COLO829 (cell line): ENCODE measurements at regions not wholly inside any gene's neighbourhood (a gene's known extent, or its start where the extent isn't known, plus 50 kb on each side); places are given as distances from the start of the nearest gene placed in this dataset.

Source experiments
- DNase-seq: peaks from one replicate; pipeline ENCODE4 v3.0.0; 2012; ENCODE audit warnings: low spot score

GRCh38 chr22:34159491-34159890 lies 239.2 kb upstream of the LARGE1 start:
- no peak for DNase-seq

GRCh38 chr22:34160141-34160783 lies 240.0 kb upstream of the LARGE1 start:
- DNase-seq = no peak

- no peak for DNase-seq
These were observed 241.3 kb upstream of the LARGE1 start for GRCh38 chr22:34161431-34162123.

DNA sequence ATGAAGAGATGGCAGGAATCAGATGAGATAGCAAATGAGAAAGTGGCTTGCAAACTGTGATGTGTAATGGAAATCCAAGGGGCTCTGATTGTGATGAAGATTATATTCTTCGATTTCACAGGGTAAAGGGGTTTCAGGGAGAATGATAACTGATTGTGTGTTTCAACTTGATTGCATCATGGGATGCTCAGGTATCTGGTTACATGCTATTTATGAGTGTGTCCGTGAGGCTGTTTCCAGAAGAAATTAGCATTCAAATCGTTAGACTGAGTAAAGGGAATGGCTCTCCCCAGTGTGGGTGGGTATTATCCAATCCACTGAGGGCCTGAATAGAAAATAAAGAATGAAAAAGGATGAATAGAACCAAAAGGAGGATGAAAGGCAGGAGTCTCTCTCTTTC lies 278.7 kb upstream of the LARGE1 start:
- DNase-seq = no peak

DNA sequence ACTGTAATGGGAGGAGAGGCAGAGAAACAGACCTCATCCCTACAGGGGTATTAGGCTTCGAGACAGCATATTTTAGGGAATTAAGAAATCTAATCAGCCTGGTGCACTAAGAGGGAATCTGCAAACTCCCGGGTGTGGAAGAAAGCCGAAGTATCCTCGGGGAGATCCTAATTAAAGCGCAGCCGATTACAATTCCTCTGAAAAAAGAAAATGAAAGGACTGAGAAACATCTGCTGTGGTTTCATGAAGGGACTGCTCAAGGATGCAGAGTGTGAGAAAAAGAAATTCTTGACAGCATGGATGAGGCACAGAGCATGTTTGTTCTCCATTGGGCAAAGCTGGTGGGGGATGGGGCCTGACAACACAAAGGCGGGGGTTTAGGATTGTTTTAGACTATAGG lies 290.0 kb upstream of the LARGE1 start:
- no peak for DNase-seq

DNA sequence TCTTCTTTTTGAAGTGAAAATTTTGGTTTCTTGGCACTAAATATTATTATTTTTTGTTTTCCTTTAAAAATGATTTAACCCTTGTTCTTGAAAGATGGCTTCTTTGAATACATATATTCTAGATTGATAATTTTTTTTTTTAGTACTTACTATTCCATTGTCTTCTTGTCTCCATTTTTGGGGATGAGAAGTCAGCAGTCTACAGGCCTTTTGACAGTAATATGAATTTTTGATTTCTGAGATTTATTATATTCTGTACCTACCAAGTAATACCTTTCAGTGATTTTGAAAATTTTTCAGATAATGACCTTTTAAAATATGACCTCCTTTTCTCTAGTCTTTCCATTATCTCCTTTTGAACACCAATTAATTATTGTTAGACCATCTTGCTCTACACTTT lies 294.1 kb upstream of the LARGE1 start:
- no peak for DNase-seq

DNA sequence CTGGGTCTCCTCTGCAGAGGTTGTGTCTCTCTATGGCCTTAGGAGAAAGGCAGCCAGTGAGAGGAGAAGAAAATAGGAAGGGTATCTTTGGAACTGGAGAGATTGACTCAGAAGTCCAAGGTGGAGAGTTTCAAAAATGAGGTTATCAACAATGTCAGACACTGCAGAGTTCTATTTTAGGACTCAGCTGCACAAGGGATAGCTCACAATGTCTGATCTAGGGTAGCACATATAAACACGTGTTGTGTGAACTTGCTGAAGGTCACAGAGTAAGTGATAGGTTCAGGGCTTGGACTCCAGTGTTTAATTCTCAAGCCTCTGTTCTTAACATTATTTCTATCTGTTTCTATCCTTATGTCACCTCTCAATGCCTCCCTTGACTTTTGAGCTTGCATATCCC lies 305.0 kb upstream of the LARGE1 start:
- no peak for DNase-seq

GRCh38 chr22:34236527-34236926 lies 316.3 kb upstream of the LARGE1 start:
- no peak for DNase-seq

GRCh38 chr22:34239421-34239820 lies 319.1 kb upstream of the LARGE1 start:
- no peak for DNase-seq

GRCh38 chr22:34243023-34243422 lies 322.7 kb upstream of the LARGE1 start:
- DNase-seq = no peak

DNA sequence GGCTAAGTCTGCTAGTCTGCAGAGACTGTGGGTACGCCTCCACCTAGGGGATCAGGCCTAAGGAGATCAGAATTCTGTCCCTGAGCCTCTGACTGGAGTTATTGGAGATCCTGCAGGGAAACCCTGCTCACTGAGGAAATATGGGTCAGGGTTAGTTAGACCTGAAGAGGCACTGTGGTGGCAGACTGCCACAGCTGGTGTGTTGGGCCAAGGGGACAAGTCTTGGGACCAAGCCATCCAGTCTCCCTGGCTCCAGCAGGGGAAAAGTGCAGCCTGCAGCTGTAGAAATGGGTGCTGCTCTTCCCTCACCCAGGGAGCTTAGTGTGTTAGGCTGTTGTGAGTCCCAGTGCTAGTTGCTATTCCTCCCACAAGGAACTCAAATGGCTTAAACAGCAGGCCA lies 334.8 kb upstream of the LARGE1 start:
- DNase-seq = no peak

GRCh38 chr22:34278121-34278520 lies 357.8 kb upstream of the LARGE1 start:
- no peak for DNase-seq

DNA sequence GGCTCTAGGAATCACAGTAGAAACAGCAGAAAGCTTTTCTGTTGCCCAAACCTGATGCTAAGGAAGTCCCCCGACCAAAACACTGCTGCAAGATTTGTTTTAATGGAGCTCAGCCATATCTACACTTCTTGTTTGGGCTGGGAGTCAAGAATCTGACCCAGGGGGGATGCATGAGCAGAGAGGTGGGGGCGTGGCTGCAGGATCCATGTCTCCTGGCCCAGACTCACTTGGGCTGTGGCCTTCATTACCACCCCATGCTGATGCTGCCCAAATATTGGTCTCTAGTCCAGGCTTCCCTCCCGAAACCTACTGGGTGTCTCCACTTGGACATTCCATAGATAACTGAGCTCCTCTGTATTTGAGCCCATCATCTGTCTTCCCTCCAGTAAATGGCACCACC lies 361.5 kb upstream of the LARGE1 start:
- DNase-seq = no peak

- no peak for DNase-seq
These were observed 363.6 kb upstream of the LARGE1 start for GRCh38 chr22:34283844-34284243.

- DNase-seq = no peak
These were observed 373.0 kb upstream of the LARGE1 start for GRCh38 chr22:34293324-34293723.

DNA sequence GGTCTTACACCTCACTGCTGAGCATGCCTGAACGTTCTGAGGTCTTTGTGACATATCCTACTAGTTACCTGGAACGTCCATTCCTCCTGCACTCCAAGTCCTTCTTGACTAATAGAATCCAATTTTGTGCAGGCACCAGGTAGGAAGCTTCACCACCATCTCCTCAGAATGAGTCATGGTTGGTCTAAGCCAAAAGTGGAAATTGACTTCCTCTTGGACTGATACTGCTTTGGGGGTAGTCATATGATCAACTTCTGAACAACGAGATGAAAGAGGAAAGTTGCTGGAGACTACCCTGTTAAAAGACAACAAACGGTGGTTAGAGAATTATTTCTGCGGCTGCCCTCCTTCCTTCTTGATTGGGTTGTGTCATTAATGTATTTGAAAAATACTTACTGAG lies 374.2 kb upstream of the LARGE1 start:
- no peak for DNase-seq

DNA sequence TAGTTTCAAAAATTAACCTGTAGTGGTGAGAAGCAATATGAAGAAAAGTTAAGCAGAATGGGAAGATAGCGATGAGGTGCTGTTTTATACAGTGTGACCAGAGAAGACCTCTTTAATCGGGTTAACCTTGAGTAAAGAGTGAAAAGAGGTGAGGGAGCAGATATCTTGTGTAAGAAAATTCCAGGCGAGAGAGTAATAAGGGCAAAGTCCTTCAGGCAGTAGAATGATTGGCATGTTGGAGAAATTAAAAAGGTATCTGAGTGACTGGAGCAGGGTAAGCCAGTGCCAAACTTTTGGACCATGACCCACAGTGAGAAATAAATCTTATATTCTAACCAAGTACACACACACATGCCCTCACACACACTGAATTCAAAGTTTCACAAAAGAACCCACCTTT lies 374.7 kb upstream of the LARGE1 start:
- no peak for DNase-seq

GRCh38 chr22:34296461-34296860 lies 376.2 kb upstream of the LARGE1 start:
- no peak for DNase-seq

DNA sequence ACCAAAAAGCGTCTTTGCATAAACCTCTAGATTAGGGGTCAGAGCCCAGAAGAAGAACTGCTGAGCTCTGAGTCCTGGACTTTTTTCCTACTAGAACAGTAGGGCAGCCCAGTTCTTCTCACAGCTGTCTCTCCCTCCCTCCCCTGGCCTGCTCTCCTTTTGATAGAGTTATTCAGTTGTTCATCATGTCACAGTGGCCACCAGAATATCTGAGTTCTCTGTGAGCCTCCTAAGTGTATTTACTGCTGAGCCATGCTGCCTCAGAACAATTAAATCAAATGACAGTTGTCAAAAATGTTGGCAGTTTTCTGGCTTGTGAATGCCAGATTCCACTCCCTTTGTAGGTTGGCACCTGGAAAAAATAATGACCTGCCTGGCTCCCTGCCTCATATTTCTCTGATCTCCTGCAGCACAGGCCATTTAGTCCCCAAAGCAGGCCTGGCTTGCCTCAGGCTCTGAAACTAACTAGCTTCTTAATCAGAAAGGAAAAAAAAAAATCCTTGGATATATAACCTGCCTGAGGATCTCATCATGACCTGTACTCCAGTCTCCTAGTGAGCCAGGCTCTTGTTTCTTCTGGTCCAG lies 377.4 kb upstream of the LARGE1 start:
- DNase-seq = no peak

GRCh38 chr22:34299496-34299895 lies 379.2 kb upstream of the LARGE1 start:
- no peak for DNase-seq

DNA sequence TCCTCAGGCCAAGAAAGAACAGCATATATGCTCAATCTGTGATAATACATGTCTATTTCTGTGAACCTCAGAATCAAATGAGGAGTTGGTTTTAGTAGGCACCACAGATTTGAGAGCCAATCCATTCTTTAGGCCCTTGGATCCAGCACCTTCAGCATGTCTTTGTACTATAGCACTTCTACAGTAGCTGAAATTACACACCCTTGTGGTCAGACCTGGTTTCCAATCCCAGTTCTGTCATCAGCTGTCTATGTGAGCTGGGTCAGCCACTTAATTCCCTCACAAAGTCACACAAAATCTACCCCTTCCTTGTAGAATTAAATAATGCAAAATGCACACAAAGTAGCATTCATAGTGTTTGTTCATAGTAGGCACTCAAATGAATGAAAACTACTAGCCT lies 381.3 kb upstream of the LARGE1 start:
- no peak for DNase-seq

- no peak for DNase-seq
These were observed 383.4 kb upstream of the LARGE1 start for GRCh38 chr22:34303656-34304055.

DNA sequence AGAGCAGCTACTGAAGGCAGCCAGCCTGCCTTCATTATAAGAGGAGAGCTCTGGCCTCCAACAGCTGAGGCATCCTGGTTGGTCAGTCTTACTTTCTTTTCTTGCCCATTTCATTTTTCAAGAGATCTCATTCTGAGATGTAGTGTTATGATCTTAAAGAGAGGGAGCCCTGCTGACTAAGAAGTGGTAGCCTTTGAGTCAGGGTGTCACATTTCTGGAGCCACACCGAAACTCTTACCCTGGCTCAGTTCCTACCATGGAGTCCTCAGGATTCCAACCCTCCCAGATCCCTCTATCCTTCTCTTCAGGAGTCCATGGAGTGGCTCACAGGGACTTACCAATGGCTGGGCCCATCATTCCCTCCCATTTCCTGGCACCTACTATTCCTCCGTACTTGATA lies 386.1 kb upstream of the LARGE1 start:
- DNase-seq = no peak

- no peak for DNase-seq
These were observed 387.8 kb upstream of the LARGE1 start for GRCh38 chr22:34308101-34308500.
